Endothelial cell (in vitro differentiated cells): ENCODE measurements at regions not wholly inside any gene's neighbourhood (a gene's known extent, or its start where the extent isn't known, plus 50 kb on each side); places are given as distances from the start of the nearest gene placed in this dataset.
"Not testable (repeated sequence)": the region's sequence is repeated elsewhere in the genome, so short reads cannot be mapped to it uniquely, and the experiment has no call there.

Experiments
- DNase-seq: peaks from one replicate; pipeline ENCODE4 v3.0.0; 2021; ENCODE audit warnings: low spot score
- H3K27ac Mint-ChIP-seq: one replicate; pipeline ENCODE4 v1.8.0; 2021; ENCODE audit warnings: mixed read lengths, inconsistent platforms; ENCODE audit not compliant: unreplicated experiment
- H3K27me3 Mint-ChIP-seq: one replicate; pipeline ENCODE4 v1.8.0; 2021; ENCODE audit warnings: mild to moderate bottlenecking, moderate library complexity, mixed read lengths, inconsistent platforms; ENCODE audit not compliant: unreplicated experiment
- H3K36me3 Mint-ChIP-seq: one replicate; pipeline ENCODE4 v1.8.0; 2021; ENCODE audit warnings: mild to moderate bottlenecking, low read depth, mixed read lengths, inconsistent platforms; ENCODE audit not compliant: unreplicated experiment
- H3K4me1 Mint-ChIP-seq: one replicate; pipeline ENCODE4 v1.8.0; 2021; ENCODE audit warnings: mild to moderate bottlenecking, mixed read lengths, inconsistent platforms; ENCODE audit not compliant: unreplicated experiment
- H3K4me3 Mint-ChIP-seq: one replicate; pipeline ENCODE4 v1.8.0; 2021; ENCODE audit warnings: mild to moderate bottlenecking, mixed read lengths, inconsistent platforms; ENCODE audit not compliant: unreplicated experiment
- H3K9me3 Mint-ChIP-seq: one replicate; pipeline ENCODE4 v1.8.0; 2021; ENCODE audit warnings: mixed read lengths, inconsistent platforms; ENCODE audit not compliant: unreplicated experiment
- CTCF ChIP-seq: fragments of 200-600 bp; sonication (generic); IDR thresholded peaks from one replicate; pipeline ENCODE4 v1.5.0; 2021; ENCODE audit warnings: antibody characterized with exemption; ENCODE audit not compliant: unreplicated experiment

- Mint-ChIP-seq H3K27me3 (peaks cover 2% of the 10 kb centered on the region), H3K4me3 (no peak overlapping the region)
Observed at GRCh38 chr4:91729851-91730250, 573.9 kb upstream of the GRID2 start.

GRCh38 chr4:91734682-91735081 lies 569.1 kb upstream of the GRID2 start:
- H3K27ac Mint-ChIP-seq: no peak overlapping the region
- no peaks in the 10 kb centered on the region for H3K4me1 Mint-ChIP-seq
- peaks cover 2% of the 10 kb centered on the region for H3K27me3 Mint-ChIP-seq
- H3K4me3 Mint-ChIP-seq: no peak overlapping the region
- DNase-seq: no peak
- no peaks in the 10 kb centered on the region for H3K9me3 Mint-ChIP-seq
- H3K36me3 Mint-ChIP-seq: no peaks in the 10 kb centered on the region
- TF ChIP-seq CTCF: no peak

More at GRCh38 chr4:91729851-91730250, 573.9 kb upstream of the GRID2 start:
- no peak for TF ChIP-seq CTCF
- no peaks in the 10 kb centered on the region for H3K36me3 Mint-ChIP-seq
- no peaks in the 10 kb centered on the region for H3K9me3 Mint-ChIP-seq
- no peak overlapping the region for H3K27ac Mint-ChIP-seq
- H3K4me1 Mint-ChIP-seq: no peaks in the 10 kb centered on the region
- DNase-seq: no peak

GRCh38 chr4:91738831-91739230 lies 564.9 kb upstream of the GRID2 start:
- H3K27me3 Mint-ChIP-seq, H3K4me3 Mint-ChIP-seq, H3K4me1 Mint-ChIP-seq, H3K9me3 Mint-ChIP-seq, H3K36me3 Mint-ChIP-seq, H3K27ac Mint-ChIP-seq, DNase-seq: not testable (repeated sequence)

- no peaks in the 10 kb centered on the region for H3K27me3 Mint-ChIP-seq
- no peaks in the 10 kb centered on the region for H3K9me3 Mint-ChIP-seq
- no peak for DNase-seq
- no peak for TF ChIP-seq CTCF
- no peak overlapping the region for H3K4me3 Mint-ChIP-seq
- H3K36me3 Mint-ChIP-seq: no peaks in the 10 kb centered on the region
- H3K4me1 Mint-ChIP-seq: no peaks in the 10 kb centered on the region
- H3K27ac Mint-ChIP-seq: no peak overlapping the region
Observed at GRCh38 chr4:91746551-91746950, 557.2 kb upstream of the GRID2 start.

DNA sequence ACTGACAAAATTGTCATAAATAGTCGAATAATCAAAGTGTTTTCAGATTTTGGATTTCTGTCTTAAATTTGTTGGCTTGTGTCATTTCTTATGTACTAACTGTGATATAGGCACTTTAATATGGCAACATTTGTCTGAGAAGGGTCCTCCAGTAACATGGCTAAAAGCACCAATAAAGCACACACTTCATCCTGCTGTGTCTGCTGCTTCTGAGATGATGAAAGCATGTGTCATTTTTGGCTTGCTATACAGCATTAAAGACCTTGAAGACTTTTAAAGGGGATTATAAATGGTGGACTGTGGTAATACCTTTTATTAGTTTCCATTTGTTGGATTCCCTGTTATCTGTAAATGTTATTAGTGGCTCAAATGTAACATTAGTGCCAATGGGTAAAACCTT lies 551.8 kb upstream of the GRID2 start:
- no peak for DNase-seq
- Mint-ChIP-seq H3K27ac (no peak overlapping the region), H3K36me3 (no peaks in the 10 kb centered on the region), H3K4me1 (peaks cover 4% of the 10 kb centered on the region), H3K9me3 (no peaks in the 10 kb centered on the region), H3K27me3 (no peaks in the 10 kb centered on the region), H3K4me3 (no peak overlapping the region)
- TF ChIP-seq CTCF: no peak

- no peak for DNase-seq
- Mint-ChIP-seq H3K4me3 (no peak overlapping the region), H3K27ac (no peak overlapping the region), H3K4me1 (peaks cover 11% of the 10 kb centered on the region), H3K27me3 (no peaks in the 10 kb centered on the region), H3K9me3 (no peaks in the 10 kb centered on the region), H3K36me3 (no peaks in the 10 kb centered on the region)
- TF ChIP-seq CTCF: no peak
Observed at GRCh38 chr4:91754716-91755115, 549.0 kb upstream of the GRID2 start.
